Left ventricle myocardium inferior (tissue), 1 donor: ENCODE measurements at regions not wholly inside any gene's neighbourhood (a gene's known extent, or its start where the extent isn't known, plus 50 kb on each side); places are given as distances from the start of the nearest gene placed in this dataset.

Source experiments
- DNase-seq: peaks from one replicate; pipeline ENCODE4 v3.0.0-alpha.2; 2020
- H3K27ac ChIP-seq: fragments of 200-600 bp; replicated peaks from 2 replicates; pipeline ENCODE4 v1.8.0; 2021
- H3K27me3 ChIP-seq: fragments of 200-600 bp; 2 replicates; pipeline ENCODE4 v1.8.0; 2021; ENCODE audit warnings: low read depth
- H3K36me3 ChIP-seq: fragments of 200-600 bp; 2 replicates; pipeline ENCODE4 v1.8.0; 2021
- H3K4me1 ChIP-seq: fragments of 200-600 bp; 2 replicates; pipeline ENCODE4 v1.8.0; 2021
- H3K4me3 ChIP-seq: fragments of 200-600 bp; 2 replicates; pipeline ENCODE4 v1.8.0; 2021; ENCODE audit warnings: mild to moderate bottlenecking, moderate library complexity
- H3K9me3 ChIP-seq: fragments of 200-600 bp; replicated peaks from 2 replicates; pipeline ENCODE4 v1.8.0; 2021
- CTCF ChIP-seq: fragments of 200-600 bp; IDR thresholded peaks from 2 replicates; pipeline ENCODE4 v1.8.0; 2021; ENCODE audit warnings: antibody characterized with exemption, mild to moderate bottlenecking, borderline replicate concordance
- intact Hi-C: fragments of 100-400 bp; cut with micrococcal nuclease; formaldehyde crosslinking; loops from one replicate; pipeline ENCODE4 v1.11.0; 2022
- donor health status: DM: no; HTN: yes; CAD: no; lungs with severe emphysema.

DNA sequence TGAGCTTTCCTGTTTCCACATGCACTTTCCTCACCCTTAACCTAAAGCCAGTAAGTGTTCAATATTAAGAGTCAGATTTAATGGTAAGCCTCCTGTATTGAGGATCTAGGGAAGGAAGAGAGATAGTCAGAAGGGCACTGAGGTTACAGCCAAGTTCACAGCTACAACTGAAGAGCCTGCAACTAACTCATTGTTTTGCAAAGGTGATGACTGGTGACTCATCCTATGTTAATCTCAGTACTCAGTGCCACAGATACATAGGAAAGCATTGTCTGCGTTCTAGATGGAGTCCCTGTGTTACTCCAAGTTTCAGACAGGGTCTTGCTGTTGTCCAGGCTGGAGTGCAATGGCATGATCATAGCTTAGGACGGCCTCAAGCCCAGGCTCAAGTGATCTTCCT lies 157.0 kb upstream of the RBM19 start:
- no peak overlapping the region for H3K27ac ChIP-seq
- H3K36me3 ChIP-seq = no peaks in the 10 kb centered on the region
- intact Hi-C loops = no loop called here
- H3K9me3 ChIP-seq = no peaks in the 10 kb centered on the region
- H3K4me3 ChIP-seq = no peak overlapping the region
- peaks cover 14% of the 10 kb centered on the region for H3K27me3 ChIP-seq
- TF ChIP-seq CTCF = no peak
- DNase-seq = no peak
- no peaks in the 10 kb centered on the region for H3K4me1 ChIP-seq

GRCh38 chr12:114122016-114122415 lies 155.9 kb upstream of the RBM19 start:
- DNase-seq = no peak
- H3K4me1 ChIP-seq = no peaks in the 10 kb centered on the region
- intact Hi-C loops = no loop called here
- H3K36me3 ChIP-seq = no peaks in the 10 kb centered on the region
- H3K4me3 ChIP-seq = no peak overlapping the region
- H3K27ac ChIP-seq = no peak overlapping the region
- no peak for TF ChIP-seq CTCF
- H3K27me3 ChIP-seq = peaks cover 15% of the 10 kb centered on the region
- no peaks in the 10 kb centered on the region for H3K9me3 ChIP-seq

- no peak overlapping the region for H3K4me3 ChIP-seq
- DNase-seq = no peak
These were observed 153.2 kb upstream of the RBM19 start for GRCh38 chr12:114119316-114119715.

DNA sequence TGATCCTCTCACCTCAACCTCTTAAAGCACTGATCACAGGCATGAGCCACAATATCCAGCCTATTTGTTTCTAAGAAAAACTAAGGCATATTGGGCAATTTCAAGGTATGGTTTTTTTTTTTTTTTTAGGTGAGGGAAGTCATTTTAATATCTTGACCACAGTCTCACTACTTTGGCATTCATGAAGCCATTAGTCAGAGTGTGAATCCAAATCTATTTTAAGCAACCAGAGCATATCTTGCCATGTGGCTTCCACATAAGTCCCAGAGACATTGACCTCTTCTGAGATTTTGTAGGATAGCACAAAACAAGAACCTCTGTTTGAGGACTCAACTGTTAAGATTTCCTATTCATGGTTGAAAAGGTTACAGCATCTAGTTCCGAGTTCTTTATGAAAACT lies 130.3 kb upstream of the RBM19 start:
- intact Hi-C loops = no loop called here
- DNase-seq = no peak
- H3K4me1 ChIP-seq = no peaks in the 10 kb centered on the region
- H3K27me3 ChIP-seq = no peaks in the 10 kb centered on the region
- no peaks in the 10 kb centered on the region for H3K36me3 ChIP-seq
- no peak overlapping the region for H3K27ac ChIP-seq
- no peak for TF ChIP-seq CTCF
- no peak overlapping the region for H3K4me3 ChIP-seq
- no peaks in the 10 kb centered on the region for H3K9me3 ChIP-seq

More at GRCh38 chr12:114119316-114119715, 153.2 kb upstream of the RBM19 start:
- Histone ChIP-seq H3K27me3 (peaks cover 17% of the 10 kb centered on the region), H3K36me3 (no peaks in the 10 kb centered on the region), H3K9me3 (peaks cover 14% of the 10 kb centered on the region), H3K4me1 (no peaks in the 10 kb centered on the region), H3K27ac (no peak overlapping the region)
- intact Hi-C loops = no loop called here
- TF ChIP-seq CTCF = no peak

DNA sequence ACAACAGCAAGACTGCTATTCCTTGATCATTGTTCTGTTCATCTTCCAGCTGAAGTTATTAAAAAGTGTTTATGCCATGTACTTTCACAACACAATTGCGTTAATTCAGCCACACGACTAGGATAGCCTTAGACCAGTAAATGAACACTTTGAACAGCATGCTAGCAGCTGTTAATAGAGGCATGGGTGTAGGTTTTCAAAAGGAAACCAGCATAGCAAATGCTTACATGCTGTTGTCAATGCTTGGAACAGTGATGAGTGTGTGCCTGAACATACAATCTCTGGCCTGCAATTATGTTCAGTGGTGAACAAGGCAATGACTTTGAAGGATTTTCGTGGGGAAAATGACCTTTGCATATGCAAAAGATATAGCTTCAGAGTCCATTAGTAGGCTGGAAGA lies 127.4 kb upstream of the RBM19 start:
- no peak for TF ChIP-seq CTCF
- Histone ChIP-seq H3K4me1 (no peaks in the 10 kb centered on the region), H3K36me3 (no peaks in the 10 kb centered on the region), H3K9me3 (no peaks in the 10 kb centered on the region), H3K4me3 (no peak overlapping the region), H3K27me3 (no peaks in the 10 kb centered on the region), H3K27ac (no peak overlapping the region)
- no peak for DNase-seq
- intact Hi-C loops = no loop called here

DNA sequence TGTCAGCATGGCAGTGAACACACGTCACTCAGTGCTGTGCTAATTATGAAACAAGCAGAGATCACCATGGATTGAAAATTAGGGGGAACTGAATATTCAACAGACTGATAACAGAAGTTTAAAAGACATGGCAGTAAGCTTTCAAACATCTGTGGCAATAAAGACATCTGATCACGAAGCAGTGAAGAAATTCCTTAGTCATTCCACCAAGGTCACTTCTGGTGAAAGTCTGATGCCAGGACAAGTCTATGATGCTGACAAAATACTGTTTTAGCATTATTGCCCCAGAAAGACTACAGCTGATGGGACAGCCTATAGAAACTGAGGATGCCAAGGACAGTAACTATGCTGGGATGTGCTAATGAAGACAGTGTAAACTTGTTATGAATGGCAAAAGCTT lies 126.9 kb upstream of the RBM19 start:
- no peak for DNase-seq
- H3K27me3 ChIP-seq = no peaks in the 10 kb centered on the region
- H3K9me3 ChIP-seq = no peaks in the 10 kb centered on the region
- H3K4me3 ChIP-seq = no peak overlapping the region
- intact Hi-C loops = no loop called here
- no peak overlapping the region for H3K27ac ChIP-seq
- no peak for TF ChIP-seq CTCF
- H3K36me3 ChIP-seq = no peaks in the 10 kb centered on the region
- H3K4me1 ChIP-seq = no peaks in the 10 kb centered on the region
